GM18861 (cell line): ENCODE measurements at regions not wholly inside any gene's neighbourhood (a gene's known extent, or its start where the extent isn't known, plus 50 kb on each side); places are given as distances from the start of the nearest gene placed in this dataset.

Source experiments
- ATAC-seq: cut with Tn5 transposase; IDR thresholded peaks from one replicate; pipeline ENCODE4 v1.9.1; 2021; ENCODE audit not compliant: unreplicated experiment

DNA sequence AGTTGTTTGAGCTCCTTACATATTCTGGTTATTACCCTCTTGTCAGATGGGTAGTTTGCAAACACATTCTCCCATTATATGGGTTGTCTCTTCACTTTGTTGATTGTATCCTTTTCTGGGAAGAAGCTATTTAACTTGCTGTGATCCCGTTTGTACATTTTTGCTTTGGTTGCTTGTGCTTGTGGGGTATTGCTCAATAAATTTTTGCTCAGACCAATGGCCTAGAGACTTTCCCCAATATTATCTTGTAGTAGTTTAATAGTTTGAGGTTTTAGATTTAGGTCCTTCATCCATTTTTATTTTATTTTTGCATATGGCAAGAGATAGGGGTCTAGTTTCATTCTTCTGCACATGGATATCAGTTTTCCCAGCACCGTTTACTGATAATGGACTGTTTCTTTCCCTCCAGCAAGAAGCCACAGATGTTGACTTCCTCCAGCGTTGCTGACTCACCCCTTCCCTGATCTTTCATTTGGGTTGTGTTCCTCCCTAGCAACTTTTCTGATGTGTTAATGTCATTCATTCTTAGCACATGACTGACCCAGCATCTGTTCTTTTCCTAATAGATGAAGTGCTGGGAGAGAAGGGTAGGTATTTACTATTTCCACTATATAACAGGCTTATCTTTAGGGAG is 166.7 kb upstream of the SGO1 start:
- no peak for ATAC-seq

- no peak for ATAC-seq
Measured at GRCh38 chr3:20350449-20350848, 164.4 kb upstream of the SGO1 start.

DNA sequence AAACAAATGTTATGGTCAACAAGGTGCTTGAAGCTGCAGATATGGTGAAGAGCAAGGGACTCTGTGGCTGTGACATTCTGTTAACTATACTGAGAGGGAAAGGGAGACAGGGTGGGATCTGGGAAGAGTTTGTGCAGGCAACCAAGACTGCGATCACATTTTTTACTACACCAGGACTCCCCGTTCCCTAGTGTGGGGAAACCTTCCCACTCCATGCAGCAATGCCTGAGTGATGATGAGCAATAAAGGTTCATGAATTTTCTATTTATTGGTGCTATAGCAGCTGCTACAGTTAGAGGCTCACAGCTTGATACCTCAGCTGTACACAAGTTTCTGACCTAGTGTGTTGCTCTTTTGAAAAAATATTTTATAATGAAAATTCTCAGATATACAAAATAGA is 160.9 kb upstream of the SGO1 start:
- no peak for ATAC-seq

GRCh38 chr3:20346369-20346768 is 160.4 kb upstream of the SGO1 start:
- no peak for ATAC-seq

DNA sequence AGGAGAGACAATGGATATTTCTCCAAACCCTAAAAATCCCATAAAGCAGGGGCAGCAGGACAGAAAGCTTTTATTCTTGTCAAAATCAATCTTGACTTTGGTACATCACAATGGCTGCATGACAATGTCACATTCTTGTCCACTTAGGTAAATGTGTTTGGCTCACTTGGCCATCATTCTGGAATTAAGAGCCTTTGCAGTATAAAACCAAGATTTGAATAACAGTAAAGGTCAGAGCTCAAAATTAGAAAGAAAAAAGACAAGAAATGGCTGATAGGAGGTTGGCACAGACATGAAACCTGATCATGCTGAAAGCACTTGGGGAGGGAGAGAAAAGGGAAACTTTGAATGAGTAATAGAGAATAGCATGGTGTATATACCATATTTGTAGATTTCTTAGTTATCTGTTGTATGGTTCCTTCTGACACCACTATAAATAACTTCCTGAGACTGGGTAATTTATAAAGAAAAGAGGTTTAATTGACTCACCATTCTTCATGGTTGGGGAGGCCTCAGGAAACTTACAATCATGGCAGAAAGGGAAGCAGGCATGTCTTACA is 158.5 kb upstream of the SGO1 start:
- ATAC-seq, result no peak

DNA sequence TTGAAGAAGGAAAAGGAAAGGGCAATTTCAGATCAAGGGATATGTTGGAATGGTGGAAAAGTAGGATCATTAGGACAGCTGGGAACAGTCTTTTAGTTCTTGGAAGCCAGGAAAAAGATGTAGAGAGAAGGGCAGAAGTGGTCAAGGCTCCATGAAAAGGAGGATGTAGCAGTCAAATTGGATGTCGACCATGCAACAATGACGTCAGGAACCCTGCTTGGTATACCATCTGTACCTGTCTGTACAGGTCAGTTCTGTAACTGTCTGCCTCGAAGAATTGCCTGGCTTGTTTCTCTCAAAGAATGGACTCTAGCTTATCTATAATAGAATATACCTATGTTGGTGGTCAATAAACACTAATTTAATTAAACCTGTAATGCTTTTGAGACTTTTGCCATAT is 157.8 kb upstream of the SGO1 start:
- ATAC-seq, result no peak

DNA sequence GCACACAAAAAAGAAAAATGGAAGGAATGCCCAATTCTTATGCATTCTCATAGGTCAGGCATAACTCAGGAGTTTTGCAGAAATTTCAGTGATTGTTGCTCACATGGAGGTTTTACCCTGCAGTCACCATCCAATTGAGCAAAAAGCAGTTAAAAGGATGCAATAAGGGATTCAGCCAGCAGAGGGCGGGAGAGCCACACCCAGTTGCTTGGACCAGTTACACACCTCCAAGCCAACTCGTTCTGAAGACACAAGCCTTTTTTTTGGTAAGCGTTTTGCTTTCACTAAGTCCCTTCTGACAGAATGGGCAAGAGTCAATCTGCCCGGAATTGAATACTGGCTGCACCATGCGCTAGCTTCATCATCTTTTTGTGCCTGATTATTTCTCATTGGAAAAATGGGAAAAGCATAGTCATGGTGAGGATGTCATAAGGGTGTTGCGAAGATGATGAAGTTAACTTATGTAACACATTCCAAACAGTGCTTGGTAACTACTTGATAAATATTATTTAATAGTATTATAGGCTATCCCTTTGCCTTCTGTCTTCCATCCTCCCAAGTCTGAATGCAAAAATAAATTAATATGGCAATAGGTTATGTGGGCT is 154.4 kb upstream of the SGO1 start:
- ATAC-seq, result peak; percentile 88

GRCh38 chr3:20336572-20336971 is 150.6 kb upstream of the SGO1 start:
- ATAC-seq, result no peak

DNA sequence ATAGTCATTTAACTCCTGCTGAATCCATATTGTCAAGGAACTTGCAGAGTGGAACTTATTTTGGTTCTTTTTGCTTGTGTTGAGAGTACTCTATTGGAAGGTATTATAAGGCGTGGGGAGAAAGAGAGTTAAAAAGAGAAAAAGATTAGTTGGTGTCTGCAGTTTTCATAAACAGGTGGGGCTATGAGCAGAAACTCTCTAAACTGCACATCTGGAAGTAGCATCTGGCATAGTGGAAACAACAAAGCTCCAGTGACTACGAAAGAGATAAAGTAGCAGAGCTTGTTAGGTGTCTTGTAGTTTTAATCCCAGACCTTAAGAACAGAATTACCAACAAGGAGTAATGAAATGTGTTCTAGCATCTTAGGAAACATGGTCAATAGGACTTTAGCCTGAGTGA is 148.8 kb upstream of the SGO1 start:
- no peak for ATAC-seq

DNA sequence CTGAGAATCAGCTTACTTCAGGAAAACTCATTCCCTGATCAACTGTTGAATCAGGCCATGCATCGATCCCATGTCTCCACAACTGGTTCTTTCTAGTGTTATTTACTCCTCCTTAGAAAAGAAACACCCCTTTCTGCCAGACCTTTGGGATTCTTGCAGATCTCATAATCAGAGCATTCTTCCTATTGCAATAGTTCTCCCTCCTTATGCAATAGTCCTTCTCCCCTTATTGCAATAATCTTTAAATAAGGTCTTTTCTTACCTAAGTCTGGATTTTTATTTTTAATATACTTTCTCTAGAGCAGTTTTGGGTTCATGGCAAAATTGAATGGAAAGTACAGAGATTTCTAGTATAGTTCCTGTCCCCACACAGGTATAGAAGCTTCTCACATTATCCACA is 141.9 kb upstream of the SGO1 start:
- no peak for ATAC-seq

- no peak for ATAC-seq
Measured at GRCh38 chr3:20326541-20326940, 140.5 kb upstream of the SGO1 start.

DNA sequence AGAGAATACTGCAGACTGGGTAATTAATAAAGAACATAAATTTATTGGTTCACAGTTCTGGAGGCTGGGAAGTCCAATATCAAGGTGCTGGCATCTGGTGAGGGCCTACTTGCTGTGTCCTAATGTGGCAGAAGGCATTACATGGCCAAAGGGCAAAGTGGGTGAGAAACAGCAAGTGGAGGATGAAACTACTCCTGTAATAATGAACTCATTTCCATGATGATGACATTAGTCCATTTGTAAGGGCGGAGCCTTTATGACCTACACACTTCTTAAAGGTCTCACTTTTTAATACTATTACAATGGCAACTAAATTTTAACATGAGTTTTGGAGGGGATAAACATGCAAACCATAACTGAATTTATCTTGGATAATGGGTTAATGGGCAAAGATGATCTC is 139.6 kb upstream of the SGO1 start:
- no peak for ATAC-seq

DNA sequence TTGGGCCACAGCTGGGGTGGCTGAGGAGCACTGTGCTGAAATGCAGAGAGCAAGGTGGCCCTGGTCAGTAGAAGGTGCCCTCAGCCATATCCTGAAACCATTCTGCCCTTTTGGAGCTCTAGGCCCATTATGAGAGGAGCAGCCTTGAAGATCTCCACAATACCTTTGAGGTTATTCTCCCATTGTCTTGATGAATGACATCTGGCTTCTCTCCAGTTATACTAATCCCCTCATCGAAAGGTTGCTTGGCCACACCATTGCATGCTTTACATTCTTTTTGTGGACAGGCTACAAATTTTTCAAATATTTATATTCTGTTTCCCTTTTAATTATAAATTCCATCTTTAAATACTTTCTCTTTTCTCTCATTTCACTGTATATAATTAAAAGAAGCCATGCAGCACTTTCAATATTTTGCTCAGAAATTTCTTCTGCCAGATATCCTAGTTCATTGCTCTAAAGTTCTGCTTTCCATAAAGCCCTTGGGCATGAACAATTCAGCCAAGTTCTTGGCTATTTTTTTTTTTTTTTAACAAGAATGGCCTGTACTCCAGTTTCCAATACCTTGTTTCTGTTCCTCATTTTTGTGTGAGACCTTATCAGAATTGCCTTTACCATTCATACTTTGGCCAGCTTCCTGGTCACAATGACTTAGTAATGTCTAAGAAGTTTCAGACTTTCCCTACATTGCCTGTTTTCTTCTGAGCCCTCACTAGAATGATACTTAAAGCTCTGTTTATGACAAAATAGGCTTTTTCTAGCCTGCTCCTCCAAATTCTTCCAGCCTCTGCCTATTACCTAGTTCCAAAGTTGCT is 138.9 kb upstream of the SGO1 start:
- ATAC-seq, result peak; percentile 100

DNA sequence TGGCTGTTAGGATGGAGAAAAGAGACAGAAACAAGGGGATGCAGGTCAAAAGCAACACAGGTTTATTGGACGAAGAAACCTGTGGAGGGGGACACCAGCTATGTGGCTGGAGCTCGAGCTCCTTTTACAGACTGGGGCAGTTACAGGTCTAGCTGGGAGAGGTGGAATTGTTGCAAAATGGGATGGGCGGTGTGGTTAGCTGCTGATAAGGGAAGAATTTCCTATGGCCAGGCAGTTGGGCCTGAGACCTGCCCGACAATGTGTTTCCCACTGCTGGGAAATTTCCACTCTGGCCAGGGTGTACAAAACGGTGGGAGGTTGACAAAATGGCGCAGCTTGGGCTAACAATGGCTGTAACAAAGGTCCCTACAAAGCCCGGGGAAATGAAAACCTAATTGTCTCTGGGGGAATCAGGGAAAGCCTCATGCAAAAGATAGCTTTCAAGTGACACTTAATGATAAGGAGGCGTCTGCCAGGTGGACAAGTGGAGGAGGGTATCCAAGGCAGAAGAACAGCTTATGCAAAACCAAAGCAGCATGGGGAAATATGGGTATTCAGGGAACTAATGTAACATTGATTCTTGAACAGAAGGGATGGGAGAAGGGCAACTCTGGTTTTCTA is 137.4 kb upstream of the SGO1 start:
- no peak for ATAC-seq

GRCh38 chr3:20322085-20322484 is 136.1 kb upstream of the SGO1 start:
- ATAC-seq, result no peak

DNA sequence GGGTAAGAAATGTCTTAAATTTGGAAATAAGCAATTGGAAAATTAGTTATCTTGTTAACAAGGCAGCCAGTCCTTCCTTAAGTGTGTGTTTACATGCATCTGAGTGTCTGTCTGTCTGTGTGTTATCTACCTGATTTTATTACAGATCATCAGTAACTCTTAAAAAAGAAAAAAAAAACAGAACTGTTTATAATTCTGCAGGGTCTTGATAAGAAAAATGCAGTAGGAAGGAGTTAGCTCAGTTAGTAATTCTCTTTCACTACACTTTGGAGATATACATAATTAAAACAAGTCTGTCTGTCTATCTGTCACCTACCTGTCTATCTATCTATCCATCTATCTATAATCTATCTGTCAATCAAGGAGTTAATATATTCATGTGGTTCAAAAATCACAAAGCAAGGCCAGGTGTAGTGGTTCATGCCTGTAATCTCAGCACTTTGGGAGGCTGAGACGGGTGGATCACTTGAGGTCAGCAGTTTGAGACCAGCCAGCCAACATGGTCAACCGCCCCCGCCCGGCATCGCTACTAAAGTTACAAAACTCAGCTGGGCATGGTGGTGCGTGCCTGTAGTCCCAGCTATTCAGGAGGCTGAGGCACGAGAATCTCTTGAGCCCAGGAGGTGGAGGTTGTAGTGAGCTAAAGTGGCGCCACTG is 135.5 kb upstream of the SGO1 start:
- no peak for ATAC-seq

DNA sequence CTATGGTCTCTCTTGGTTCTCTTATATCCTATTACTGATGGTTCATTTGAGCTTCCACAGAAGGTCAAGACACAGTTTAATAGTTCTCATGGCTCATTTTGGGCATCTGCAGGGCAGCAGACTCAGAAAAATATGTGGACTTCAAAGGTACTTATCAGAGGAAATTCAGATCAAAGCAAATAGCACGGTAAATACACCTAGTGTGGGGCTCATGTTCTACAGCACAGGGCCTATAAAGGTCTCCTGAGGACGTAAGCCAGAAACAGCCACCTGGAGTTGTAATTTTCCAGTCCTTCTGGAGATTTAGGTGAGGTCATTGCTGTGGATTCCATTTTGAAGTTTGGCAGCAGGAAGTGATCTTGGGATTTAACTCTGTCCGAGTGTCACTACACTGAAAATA is 134.5 kb upstream of the SGO1 start:
- no peak for ATAC-seq

GRCh38 chr3:20319551-20319950 is 133.5 kb upstream of the SGO1 start:
- no peak for ATAC-seq

GRCh38 chr3:20317616-20318015 is 131.6 kb upstream of the SGO1 start:
- ATAC-seq, result no peak

DNA sequence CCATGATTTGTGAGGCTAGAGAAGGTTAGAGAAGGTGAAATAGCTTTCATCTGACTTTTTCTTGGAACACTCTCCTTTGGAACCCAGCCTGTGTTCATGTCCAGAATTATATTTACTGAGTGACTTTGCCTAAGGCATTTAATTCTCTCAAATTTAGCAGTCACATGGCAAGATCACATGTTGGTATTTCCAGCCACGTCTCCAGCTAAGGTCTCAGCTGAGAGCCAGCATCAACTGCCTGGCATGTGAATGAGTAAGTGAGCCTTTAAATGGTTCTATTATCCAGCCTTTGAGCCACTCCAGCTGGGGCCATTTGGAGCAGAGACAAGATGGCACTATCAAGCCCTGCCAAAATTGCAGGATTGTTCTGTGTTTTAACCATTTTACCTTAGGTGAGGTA is 130.2 kb upstream of the SGO1 start:
- ATAC-seq, result no peak

DNA sequence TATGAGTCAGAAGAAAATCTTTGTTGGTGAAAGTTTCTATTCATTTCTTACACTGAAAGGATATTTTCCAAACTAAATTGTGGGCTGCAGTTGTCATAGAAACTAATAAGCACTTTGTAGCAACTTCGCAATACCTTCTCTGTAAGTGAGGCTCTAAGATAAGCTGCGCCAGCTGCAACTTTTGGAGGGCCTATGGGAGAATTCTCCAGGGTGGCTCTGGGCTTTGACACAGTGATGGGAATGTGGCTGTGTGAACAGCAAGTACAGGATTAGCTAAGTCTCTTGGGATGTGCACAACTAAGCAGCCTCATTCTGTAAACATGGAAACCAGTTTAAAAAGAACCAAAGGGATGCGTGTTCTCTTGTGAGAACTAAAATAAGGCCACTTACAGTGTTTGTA is 124.6 kb upstream of the SGO1 start:
- ATAC-seq, result no peak
